Ascending aorta (tissue), 2 donors: ENCODE measurements at regions not wholly inside any gene's neighbourhood (a gene's known extent, or its start where the extent isn't known, plus 50 kb on each side); places are given as distances from the start of the nearest gene placed in this dataset.

Experiments used
- DNase-seq, 2 donors: peaks; one replicate each; pipeline ENCODE4 v3.0.0-alpha.2; 2019; ENCODE audit warnings: low spot score in 2 of 2
- H3K27ac ChIP-seq, 2 donors: fragments of 200-600 bp; sonication (generic); one replicate each; pipeline ENCODE4 v1.5.1; 2016 to 2017; ENCODE audit warnings: mild to moderate bottlenecking in 1 of 2
- H3K27me3 ChIP-seq: fragments of 200-600 bp; sonication (generic); one replicate; pipeline ENCODE4 v1.5.1; 2017
- H3K36me3 ChIP-seq, 2 donors: fragments of 200-600 bp; sonication (generic); one replicate each; pipeline ENCODE4 v1.5.1; 2016
- H3K4me1 ChIP-seq, 2 donors: fragments of 200-600 bp; sonication (generic); one replicate each; pipeline ENCODE4 v1.5.1; 2016 to 2017; ENCODE audit warnings: mild to moderate bottlenecking in 1 of 2
- H3K4me3 ChIP-seq, 2 donors: fragments of 200-600 bp; sonication (generic); one replicate each; pipeline ENCODE4 v1.5.1; 2016 to 2017; ENCODE audit warnings: mild to moderate bottlenecking in 1 of 2
- H3K9me3 ChIP-seq, 2 donors: fragments of 200-600 bp; sonication (generic); one replicate each; pipeline ENCODE4 v1.5.1; 2016
- intact Hi-C: fragments of 100-400 bp; cut with DNase I; formaldehyde crosslinking; loops from one replicate; pipeline ENCODE4 v1.15.1; 2023
- TF ChIP-seq, protein P1 (sequence below), 3 experiments: fragments of 200-600 bp in 2 of 3; fragments of 450-650 bp in 1 of 3; sonication (generic) in 2 of 3; IDR thresholded peaks; one replicate each; pipeline ENCODE4 v1.5.1; 2016 to 2019; ENCODE audit warnings: antibody characterized with exemption in 3 of 3, mild to moderate bottlenecking in 1 of 3, moderate library complexity in 1 of 3

GRCh38 chr14:71726580-71727021, 205.6 kb upstream of the RGS6 start:
- peak in 1 of 2 donors; percentile 13 for DNase-seq
- Histone ChIP-seq H3K9me3 (no peaks in the 10 kb centered on the region), H3K27ac (peak overlapping the region; percentile 35 to 66), H3K4me3 (no peak overlapping the region), H3K4me1 (peaks cover 0 to 13% of the 10 kb centered on the region in 2 donors), H3K36me3 (peaks cover 7 to 30% of the 10 kb centered on the region in 2 donors), H3K27me3 (no peaks in the 10 kb centered on the region)
- TF ChIP-seq, protein P1, sequence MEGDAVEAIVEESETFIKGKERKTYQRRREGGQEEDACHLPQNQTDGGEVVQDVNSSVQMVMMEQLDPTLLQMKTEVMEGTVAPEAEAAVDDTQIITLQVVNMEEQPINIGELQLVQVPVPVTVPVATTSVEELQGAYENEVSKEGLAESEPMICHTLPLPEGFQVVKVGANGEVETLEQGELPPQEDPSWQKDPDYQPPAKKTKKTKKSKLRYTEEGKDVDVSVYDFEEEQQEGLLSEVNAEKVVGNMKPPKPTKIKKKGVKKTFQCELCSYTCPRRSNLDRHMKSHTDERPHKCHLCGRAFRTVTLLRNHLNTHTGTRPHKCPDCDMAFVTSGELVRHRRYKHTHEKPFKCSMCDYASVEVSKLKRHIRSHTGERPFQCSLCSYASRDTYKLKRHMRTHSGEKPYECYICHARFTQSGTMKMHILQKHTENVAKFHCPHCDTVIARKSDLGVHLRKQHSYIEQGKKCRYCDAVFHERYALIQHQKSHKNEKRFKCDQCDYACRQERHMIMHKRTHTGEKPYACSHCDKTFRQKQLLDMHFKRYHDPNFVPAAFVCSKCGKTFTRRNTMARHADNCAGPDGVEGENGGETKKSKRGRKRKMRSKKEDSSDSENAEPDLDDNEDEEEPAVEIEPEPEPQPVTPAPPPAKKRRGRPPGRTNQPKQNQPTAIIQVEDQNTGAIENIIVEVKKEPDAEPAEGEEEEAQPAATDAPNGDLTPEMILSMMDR (IDR thresholded peaks at IDR 0.05), result no peak
- intact Hi-C loops, result no loop called here

DNA sequence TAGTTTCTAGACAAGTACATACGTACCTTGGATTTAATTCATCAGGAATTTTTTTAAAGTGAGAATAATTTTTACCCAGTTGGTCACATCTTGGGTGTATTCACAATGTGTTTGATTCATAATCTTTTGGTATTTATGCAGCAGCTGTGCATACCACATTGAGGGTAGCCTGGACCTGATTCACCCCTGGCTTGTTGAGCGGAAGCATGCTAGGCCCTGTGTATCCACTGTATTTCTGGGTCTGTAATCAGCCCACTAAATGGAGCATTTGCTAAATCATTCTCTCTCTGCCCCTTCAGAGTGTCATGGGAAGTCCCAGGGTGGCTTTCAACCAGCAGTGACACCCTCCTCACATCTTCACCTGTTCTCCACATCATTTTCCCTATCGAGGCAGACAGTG, 203.8 kb upstream of the RGS6 start:
- no peaks in the 10 kb centered on the region for H3K27me3 ChIP-seq
- H3K27ac ChIP-seq, result no peak overlapping the region
- no peaks in the 10 kb centered on the region for H3K9me3 ChIP-seq
- TF ChIP-seq, protein P1 (IDR thresholded peaks at IDR 0.05), result no peak
- no peak overlapping the region for H3K4me3 ChIP-seq
- peaks cover 7 to 37% of the 10 kb centered on the region in 2 donors for H3K36me3 ChIP-seq
- peaks cover 0 to 11% of the 10 kb centered on the region in 2 donors for H3K4me1 ChIP-seq
- intact Hi-C loops, result no loop called here
- no peak for DNase-seq

- intact Hi-C loops, result no loop called here
- Histone ChIP-seq H3K27ac (no peak overlapping the region), H3K4me1 (peaks cover 0 to 13% of the 10 kb centered on the region in 2 donors), H3K27me3 (no peaks in the 10 kb centered on the region), H3K9me3 (no peaks in the 10 kb centered on the region), H3K4me3 (no peak overlapping the region), H3K36me3 (peaks cover 12 to 43% of the 10 kb centered on the region in 2 donors)
- DNase-seq, result peak in 1 of 2 donors; percentile 4
- TF ChIP-seq, protein P1 (IDR thresholded peaks at IDR 0.05), result no peak
Measured at GRCh38 chr14:71729596-71729995, 202.6 kb upstream of the RGS6 start.

DNA sequence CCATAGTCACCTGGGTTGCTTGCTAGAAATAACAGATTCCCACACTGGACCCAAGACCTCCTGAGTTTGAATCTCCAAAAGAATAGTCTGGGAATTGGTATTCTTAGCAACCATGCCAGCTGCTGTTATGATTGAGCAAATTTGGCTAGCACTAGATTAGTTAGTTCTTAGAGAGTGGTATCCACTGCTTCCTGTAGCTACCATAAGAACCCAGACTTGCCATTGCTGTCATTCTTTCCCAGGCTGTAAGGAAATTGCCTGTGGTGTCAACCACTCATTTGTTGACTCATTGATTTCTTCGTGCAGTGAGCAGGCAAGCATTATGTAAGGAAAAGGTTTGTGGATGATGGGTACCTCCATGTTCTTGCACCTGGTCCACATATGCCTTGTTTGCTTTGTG, 201.8 kb upstream of the RGS6 start:
- Histone ChIP-seq H3K4me3 (no peak overlapping the region), H3K9me3 (no peaks in the 10 kb centered on the region), H3K27ac (no peak overlapping the region), H3K27me3 (no peaks in the 10 kb centered on the region), H3K36me3 (peaks cover 16 to 40% of the 10 kb centered on the region in 2 donors), H3K4me1 (peaks cover 0 to 13% of the 10 kb centered on the region in 2 donors)
- TF ChIP-seq, protein P1 (IDR thresholded peaks at IDR 0.05), result no peak
- intact Hi-C loops, result no loop called here
- peak in 1 of 2 donors; percentile 8 for DNase-seq

GRCh38 chr14:71731096-71731495, 201.1 kb upstream of the RGS6 start:
- intact Hi-C loops, result no loop called here
- no peak overlapping the region for H3K27ac ChIP-seq
- H3K27me3 ChIP-seq, result no peaks in the 10 kb centered on the region
- peaks cover 0 to 13% of the 10 kb centered on the region in 2 donors for H3K4me1 ChIP-seq
- peak in 1 of 2 donors; percentile 51 for DNase-seq
- peaks cover 21 to 46% of the 10 kb centered on the region in 2 donors for H3K36me3 ChIP-seq
- H3K9me3 ChIP-seq, result no peaks in the 10 kb centered on the region
- H3K4me3 ChIP-seq, result no peak overlapping the region
- TF ChIP-seq, protein P1 (IDR thresholded peaks at IDR 0.05), result no peak
